SK-N-SH (cell line): ENCODE measurements at regions not wholly inside any gene's neighbourhood (a gene's known extent, or its start where the extent isn't known, plus 50 kb on each side); places are given as distances from the start of the nearest gene placed in this dataset.

Source experiments
- CTCF ChIA-PET: fragments of 300-600, 350-600 bp; formaldehyde crosslinking; extraction: SDS; loops from one replicate; lab custom pipeline; 2021; lab: Yijun Ruan, JAX
- POLR2A ChIA-PET: fragments of 350-600 bp; sonication (Branson Sonifier 250); formaldehyde crosslinking; extraction: SDS; loops from one replicate; lab custom pipeline; 2020; ENCODE audit warnings: antibody characterized with exemption, inconsistent platforms; lab: Yijun Ruan, JAX
- DNase-seq: peaks from one replicate; pipeline ENCODE4 v3.0.0; 2012
- H2AFZ ChIP-seq: fragments of 200-600 bp; sonication (generic); 2 replicates; pipeline ENCODE4 v1.8.1; 2016; ENCODE audit warnings: antibody characterized with exemption, mild to moderate bottlenecking, low read depth
- H3F3A ChIP-seq: fragments of 200-600 bp; sonication (generic); replicated peaks from 2 replicates; pipeline ENCODE3; 2016; ENCODE audit warnings: antibody characterized with exemption, mild to moderate bottlenecking; ENCODE audit not compliant: insufficient read depth
- H3K27ac ChIP-seq, 2 experiments: fragments of 200-500 bp in 1 of 2; fragments of 200-600 bp in 1 of 2; sonication (Bioruptor generic) in 1 of 2; sonication (generic), shearing (Covaris generic) in 1 of 2; 2 replicates each; pipeline versions ENCODE4 v1.5.1 to v1.6.1; 2014 to 2016; ENCODE audit warnings: low read depth in 2 of 2, inconsistent platforms in 1 of 2, low read length in 1 of 2, mild to moderate bottlenecking in 1 of 2, mixed read lengths in 1 of 2
- H3K27me3 ChIP-seq: fragments of 200-600 bp; sonication (generic), shearing (Covaris generic); 2 replicates; pipeline ENCODE4 v1.6.1; 2016; ENCODE audit warnings: mixed run types; ENCODE audit not compliant: insufficient read depth
- H3K36me3 ChIP-seq, 2 experiments: fragments of 200-500 bp in 1 of 2; fragments of 200-600 bp in 1 of 2; sonication (Bioruptor generic) in 1 of 2; sonication (generic) in 1 of 2; replicated peaks in 1 of 2; 2 replicates each; pipeline versions ENCODE3 to v1.5.1; 2014 to 2016; ENCODE audit warnings: low read length in 1 of 2, mild to moderate bottlenecking in 1 of 2; ENCODE audit not compliant: insufficient read depth in 2 of 2, control insufficient read depth in 1 of 2
- H3K4me1 ChIP-seq, 2 experiments: fragments of 200-500 bp in 1 of 2; fragments of 200-600 bp in 1 of 2; sonication (Bioruptor generic) in 1 of 2; sonication (generic), shearing (Covaris generic) in 1 of 2; 2 replicates each; pipeline versions ENCODE4 v1.5.1 to v1.6.1; 2014 to 2016; ENCODE audit warnings: low read depth in 1 of 2, low read length in 1 of 2, mixed run types in 1 of 2; ENCODE audit not compliant: insufficient read depth in 2 of 2, control insufficient read depth in 1 of 2
- H3K4me2 ChIP-seq: fragments of 200-600 bp; sonication (generic), shearing (Covaris generic); 2 replicates; pipeline ENCODE4 v1.6.1; 2017; ENCODE audit warnings: mixed run types
- H3K4me3 ChIP-seq, 2 experiments: fragments of 200-500 bp in 1 of 2; fragments of 200-600 bp in 1 of 2; sonication (Bioruptor generic) in 1 of 2; sonication (generic), shearing (Covaris generic) in 1 of 2; 2 replicates each; pipeline versions ENCODE4 v1.5.1 to v1.8.1; 2014 to 2016; ENCODE audit warnings: low read depth in 2 of 2, inconsistent platforms in 1 of 2, low read length in 1 of 2, mild to moderate bottlenecking in 1 of 2, mixed read lengths in 1 of 2, moderate library complexity in 1 of 2
- H3K79me2 ChIP-seq: fragments of 200-600 bp; sonication (generic); 2 replicates; pipeline ENCODE4 v1.8.1; 2017; ENCODE audit warnings: mild to moderate bottlenecking; ENCODE audit not compliant: insufficient read depth
- H3K9ac ChIP-seq: fragments of 200-600 bp; sonication (generic); 2 replicates; pipeline ENCODE4 v1.6.1; 2017; ENCODE audit warnings: mixed run types
- H3K9me2 ChIP-seq: fragments of 200-600 bp; sonication (generic); 2 replicates; pipeline ENCODE4 v1.6.1; 2017; ENCODE audit warnings: mixed run types
- H3K9me3 ChIP-seq: fragments of 200-600 bp; sonication (generic); 2 replicates; pipeline ENCODE4 v1.6.1; 2017; ENCODE audit warnings: mixed run types, mild to moderate bottlenecking, moderate library complexity
- H4K20me1 ChIP-seq: fragments of 200-600 bp; sonication (generic); 2 replicates; pipeline ENCODE4 v1.6.1; 2017; ENCODE audit warnings: mild to moderate bottlenecking, mixed run types; ENCODE audit not compliant: insufficient read depth
- CHD2 ChIP-seq: fragments of 150-350 bp; IDR thresholded peaks from 2 replicates; pipeline ENCODE4 v1.6.1; 2018; ENCODE audit warnings: low read length; ENCODE audit not compliant: partially characterized antibody
- ELF1 ChIP-seq: IDR thresholded peaks from 2 replicates; pipeline ENCODE4 v1.4.0; 2012
- EP300 ChIP-seq, 2 experiments: IDR thresholded peaks; 2 replicates each; pipeline versions ENCODE4 v1.4.0 to v1.6.1; 2012; ENCODE audit warnings: borderline replicate concordance in 1 of 2, low read depth in 1 of 2, low read length in 1 of 2
- FOSL2 ChIP-seq: IDR thresholded peaks from 2 replicates; pipeline ENCODE4 v1.4.0; 2012; ENCODE audit warnings: low read depth, mild to moderate bottlenecking, moderate library complexity, borderline replicate concordance
- FOXJ3 ChIP-seq: sonication (generic); formaldehyde crosslinking; IDR thresholded peaks from 2 replicates; pipeline ENCODE4 v1.5.1; 2020; ENCODE audit warnings: mild to moderate bottlenecking, missing genetic modification reagents
- NFIC ChIP-seq: IDR thresholded peaks from 2 replicates; pipeline ENCODE4 v1.4.0; 2012; ENCODE audit warnings: borderline replicate concordance
- SIN3A ChIP-seq: IDR thresholded peaks from 2 replicates; pipeline ENCODE4 v1.6.1; 2012; ENCODE audit warnings: low read depth, mild to moderate bottlenecking, low read length, moderate library complexity, borderline replicate concordance
- TCF12 ChIP-seq: IDR thresholded peaks from 2 replicates; pipeline ENCODE4 v1.4.0; 2012
- YY1 ChIP-seq: IDR thresholded peaks from 2 replicates; pipeline ENCODE4 v1.4.0; 2012; ENCODE audit warnings: low read depth, mild to moderate bottlenecking
- WGBS: methylation state at CpG from one replicate; pipeline ENCODE4 v1.1.6; 2017; ENCODE audit warnings: low lambda C conversion rate; 5-methylcytosine and 5-hydroxymethylcytosine counted together
- TF ChIP-seq, protein P1 (sequence below): IDR thresholded peaks from 2 replicates; pipeline ENCODE4; 2012
- TF ChIP-seq, protein P2 (sequence below): fragments of 200-600 bp; sonication (generic); IDR thresholded peaks from 2 replicates; pipeline ENCODE4 v1.6.1; 2017; ENCODE audit warnings: antibody characterized with exemption, mild to moderate bottlenecking, moderate library complexity
- TF ChIP-seq, protein P3 (sequence below): IDR thresholded peaks from 2 replicates; pipeline ENCODE4 v1.4.0; 2012; ENCODE audit warnings: low read depth
- TF ChIP-seq, protein P4 (sequence below): IDR thresholded peaks from 2 replicates; pipeline ENCODE4 v1.4.0; 2012; ENCODE audit warnings: low read depth, borderline replicate concordance
- TF ChIP-seq, protein P5 (sequence below): fragments of 150-350 bp; IDR thresholded peaks from 2 replicates; pipeline ENCODE4 v1.6.1; 2016; ENCODE audit warnings: mild to moderate bottlenecking, low read depth, low read length
- TF ChIP-seq, protein P6 (sequence below): fragments of 150-350 bp; IDR thresholded peaks from 2 replicates; pipeline ENCODE4 v1.6.1; 2017; ENCODE audit warnings: antibody characterized with exemption, low read length, low read depth, borderline replicate concordance

DNA sequence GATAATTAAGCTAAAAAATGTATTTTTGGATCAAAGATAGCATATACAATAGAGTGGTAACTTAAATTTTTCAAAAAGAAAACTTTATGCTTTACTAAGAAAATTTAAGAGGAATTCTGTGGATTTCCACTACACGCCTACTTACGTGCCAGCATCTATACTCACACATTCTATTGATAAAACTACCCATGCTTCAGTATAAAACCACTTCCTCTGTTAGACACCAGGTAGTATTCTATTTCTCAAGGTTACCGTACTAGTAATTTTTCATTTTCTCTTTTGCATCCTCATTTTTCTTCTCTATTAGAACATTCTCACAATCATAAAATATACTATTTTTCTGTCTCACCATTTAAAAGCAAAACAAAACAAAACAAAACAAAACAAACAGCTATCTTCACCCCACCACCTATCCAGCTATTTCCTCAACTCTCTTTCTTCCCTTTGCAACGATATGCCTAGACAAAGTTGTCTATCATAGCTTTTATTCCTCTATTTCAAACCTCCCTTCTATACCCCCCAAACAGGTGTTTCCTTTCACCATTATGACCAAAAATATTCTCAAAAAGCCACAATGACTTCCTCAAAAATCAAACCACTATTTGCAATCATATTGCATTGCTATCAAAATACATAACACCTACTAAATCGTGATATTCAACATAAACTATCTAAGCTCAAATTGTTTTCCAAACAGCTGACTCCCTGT is 1652.0 kb downstream of the MRPL39 start:
- WGBS, result 65% methylated on average over 5 of the region's 5 CpGs
- peaks cover 3 to 8% of the 10 kb centered on the region in 2 experiments; a peak in 3 of 4 replicates for H3K4me1 ChIP-seq

DNA sequence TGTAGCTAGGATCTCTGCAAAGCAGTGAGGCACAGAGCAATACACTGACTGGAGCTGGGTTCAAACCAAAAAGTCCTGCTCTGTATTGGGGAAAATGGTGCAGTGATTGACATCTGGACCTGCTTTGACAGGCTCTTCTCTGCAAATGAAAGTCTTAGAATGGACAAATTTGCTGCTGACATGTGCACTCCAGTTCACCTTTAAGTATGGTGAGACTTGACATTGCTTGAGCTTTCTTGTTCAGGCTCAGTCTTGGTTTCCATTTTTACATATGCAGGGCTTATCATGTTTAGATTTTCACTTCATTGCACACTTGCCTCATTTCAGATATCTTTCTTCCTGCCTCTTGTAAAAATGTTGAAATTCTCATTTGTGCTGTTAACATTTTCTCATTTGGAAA is 1655.0 kb downstream of the MRPL39 start:
- Histone ChIP-seq H2AFZ (peak overlapping the region; percentile 47; the same call in 1 of the 2 replicates), H3K27me3 (no peaks in the 10 kb centered on the region), H3K27ac (peak overlapping the region in 1 of 2 experiments; percentile 82; a peak in 1 of 4 replicates), H4K20me1 (no peaks in the 10 kb centered on the region), H3K79me2 (no peaks in the 10 kb centered on the region), H3K9me2 (no peaks in the 10 kb centered on the region), H3K9me3 (no peaks in the 10 kb centered on the region), H3K4me1 (peaks cover 0 to 8% of the 10 kb centered on the region in 2 experiments; a peak in 1 of 4 replicates), H3K9ac (no peak overlapping the region), H3K4me2 (no peak overlapping the region), H3K36me3 (no peaks in the 10 kb centered on the region), H3F3A (no peaks in the 10 kb centered on the region), H3K4me3 (no peak overlapping the region)
- no peak for DNase-seq
- ChIA-PET CTCF (interaction anchor here (1.1 to 1.7 kb wide), 3 partner anchors 10 to 17 kb away, joined by 3 to 5 read pairs (median 4); no protein-coding TSS in a partner anchor), POLR2A (no interaction called here)
- no peak for TF ChIP-seq NFIC
- TF ChIP-seq, protein P1, sequence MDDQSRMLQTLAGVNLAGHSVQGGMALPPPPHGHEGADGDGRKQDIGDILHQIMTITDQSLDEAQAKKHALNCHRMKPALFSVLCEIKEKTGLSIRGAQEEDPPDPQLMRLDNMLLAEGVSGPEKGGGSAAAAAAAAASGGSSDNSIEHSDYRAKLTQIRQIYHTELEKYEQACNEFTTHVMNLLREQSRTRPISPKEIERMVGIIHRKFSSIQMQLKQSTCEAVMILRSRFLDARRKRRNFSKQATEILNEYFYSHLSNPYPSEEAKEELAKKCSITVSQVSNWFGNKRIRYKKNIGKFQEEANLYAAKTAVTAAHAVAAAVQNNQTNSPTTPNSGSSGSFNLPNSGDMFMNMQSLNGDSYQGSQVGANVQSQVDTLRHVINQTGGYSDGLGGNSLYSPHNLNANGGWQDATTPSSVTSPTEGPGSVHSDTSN, result no peak
- no peak for TF ChIP-seq CHD2
- TF ChIP-seq EP300 (IDR thresholded peaks at IDR 0.05; ENCODE audit: borderline replicate concordance in 1 of 2, low read depth in 1 of 2, low read length in 1 of 2), result no peak
- no peak for TF ChIP-seq ELF1
- TF ChIP-seq YY1, result no peak
- TF ChIP-seq, protein P2, sequence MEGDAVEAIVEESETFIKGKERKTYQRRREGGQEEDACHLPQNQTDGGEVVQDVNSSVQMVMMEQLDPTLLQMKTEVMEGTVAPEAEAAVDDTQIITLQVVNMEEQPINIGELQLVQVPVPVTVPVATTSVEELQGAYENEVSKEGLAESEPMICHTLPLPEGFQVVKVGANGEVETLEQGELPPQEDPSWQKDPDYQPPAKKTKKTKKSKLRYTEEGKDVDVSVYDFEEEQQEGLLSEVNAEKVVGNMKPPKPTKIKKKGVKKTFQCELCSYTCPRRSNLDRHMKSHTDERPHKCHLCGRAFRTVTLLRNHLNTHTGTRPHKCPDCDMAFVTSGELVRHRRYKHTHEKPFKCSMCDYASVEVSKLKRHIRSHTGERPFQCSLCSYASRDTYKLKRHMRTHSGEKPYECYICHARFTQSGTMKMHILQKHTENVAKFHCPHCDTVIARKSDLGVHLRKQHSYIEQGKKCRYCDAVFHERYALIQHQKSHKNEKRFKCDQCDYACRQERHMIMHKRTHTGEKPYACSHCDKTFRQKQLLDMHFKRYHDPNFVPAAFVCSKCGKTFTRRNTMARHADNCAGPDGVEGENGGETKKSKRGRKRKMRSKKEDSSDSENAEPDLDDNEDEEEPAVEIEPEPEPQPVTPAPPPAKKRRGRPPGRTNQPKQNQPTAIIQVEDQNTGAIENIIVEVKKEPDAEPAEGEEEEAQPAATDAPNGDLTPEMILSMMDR, result no peak
- no peak for TF ChIP-seq TCF12
- TF ChIP-seq, protein P3, sequence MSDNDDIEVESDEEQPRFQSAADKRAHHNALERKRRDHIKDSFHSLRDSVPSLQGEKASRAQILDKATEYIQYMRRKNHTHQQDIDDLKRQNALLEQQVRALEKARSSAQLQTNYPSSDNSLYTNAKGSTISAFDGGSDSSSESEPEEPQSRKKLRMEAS, result no peak
- TF ChIP-seq FOXJ3 (CRISPR knock-in tag), result no peak
- TF ChIP-seq, protein P4, sequence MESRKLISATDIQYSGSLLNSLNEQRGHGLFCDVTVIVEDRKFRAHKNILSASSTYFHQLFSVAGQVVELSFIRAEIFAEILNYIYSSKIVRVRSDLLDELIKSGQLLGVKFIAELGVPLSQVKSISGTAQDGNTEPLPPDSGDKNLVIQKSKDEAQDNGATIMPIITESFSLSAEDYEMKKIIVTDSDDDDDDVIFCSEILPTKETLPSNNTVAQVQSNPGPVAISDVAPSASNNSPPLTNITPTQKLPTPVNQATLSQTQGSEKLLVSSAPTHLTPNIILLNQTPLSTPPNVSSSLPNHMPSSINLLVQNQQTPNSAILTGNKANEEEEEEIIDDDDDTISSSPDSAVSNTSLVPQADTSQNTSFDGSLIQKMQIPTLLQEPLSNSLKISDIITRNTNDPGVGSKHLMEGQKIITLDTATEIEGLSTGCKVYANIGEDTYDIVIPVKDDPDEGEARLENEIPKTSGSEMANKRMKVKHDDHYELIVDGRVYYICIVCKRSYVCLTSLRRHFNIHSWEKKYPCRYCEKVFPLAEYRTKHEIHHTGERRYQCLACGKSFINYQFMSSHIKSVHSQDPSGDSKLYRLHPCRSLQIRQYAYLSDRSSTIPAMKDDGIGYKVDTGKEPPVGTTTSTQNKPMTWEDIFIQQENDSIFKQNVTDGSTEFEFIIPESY, result no peak
- TF ChIP-seq, protein P5, sequence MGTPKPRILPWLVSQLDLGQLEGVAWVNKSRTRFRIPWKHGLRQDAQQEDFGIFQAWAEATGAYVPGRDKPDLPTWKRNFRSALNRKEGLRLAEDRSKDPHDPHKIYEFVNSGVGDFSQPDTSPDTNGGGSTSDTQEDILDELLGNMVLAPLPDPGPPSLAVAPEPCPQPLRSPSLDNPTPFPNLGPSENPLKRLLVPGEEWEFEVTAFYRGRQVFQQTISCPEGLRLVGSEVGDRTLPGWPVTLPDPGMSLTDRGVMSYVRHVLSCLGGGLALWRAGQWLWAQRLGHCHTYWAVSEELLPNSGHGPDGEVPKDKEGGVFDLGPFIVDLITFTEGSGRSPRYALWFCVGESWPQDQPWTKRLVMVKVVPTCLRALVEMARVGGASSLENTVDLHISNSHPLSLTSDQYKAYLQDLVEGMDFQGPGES, result no peak
- TF ChIP-seq, protein P6, sequence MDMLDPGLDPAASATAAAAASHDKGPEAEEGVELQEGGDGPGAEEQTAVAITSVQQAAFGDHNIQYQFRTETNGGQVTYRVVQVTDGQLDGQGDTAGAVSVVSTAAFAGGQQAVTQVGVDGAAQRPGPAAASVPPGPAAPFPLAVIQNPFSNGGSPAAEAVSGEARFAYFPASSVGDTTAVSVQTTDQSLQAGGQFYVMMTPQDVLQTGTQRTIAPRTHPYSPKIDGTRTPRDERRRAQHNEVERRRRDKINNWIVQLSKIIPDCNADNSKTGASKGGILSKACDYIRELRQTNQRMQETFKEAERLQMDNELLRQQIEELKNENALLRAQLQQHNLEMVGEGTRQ, result no peak

More for the DNA sequence above, 1652.0 kb downstream of the MRPL39 start:
- Histone ChIP-seq H4K20me1 (no peaks in the 10 kb centered on the region), H3K4me3 (no peak overlapping the region), H3K36me3 (no peaks in the 10 kb centered on the region), H3K9me2 (no peaks in the 10 kb centered on the region), H3K27ac (no peak overlapping the region), H3K4me2 (no peak overlapping the region), H3K79me2 (no peaks in the 10 kb centered on the region), H2AFZ (no peak overlapping the region), H3K27me3 (no peaks in the 10 kb centered on the region), H3K9ac (no peak overlapping the region), H3F3A (no peaks in the 10 kb centered on the region), H3K9me3 (no peaks in the 10 kb centered on the region)
- CTCF ChIA-PET, result interaction anchor here (1.4 to 3.1 kb wide), 2 partner anchors 13 to 19 kb away, joined by 6 to 10 read pairs; no protein-coding TSS in a partner anchor
- TF ChIP-seq TCF12 (no peak), SIN3A (no peak), FOSL2 (no peak)
- POLR2A ChIA-PET, result no interaction called here
- no peak for DNase-seq
